ENCODE measurements at regions not wholly inside any gene's neighbourhood (a gene's known extent, or its start where the extent isn't known, plus 50 kb on each side); places are given as distances from the start of the nearest gene placed in this dataset.

GRCh38 chr18:28831476-28831875 is 654.5 kb upstream of the CDH2 start:
- no peak for DNase-seq (ENCODE audit: low read depth in 2 of 3, low spot score in 2 of 3)

- no peak for DNase-seq (ENCODE audit: low read depth in 2 of 3, low spot score in 2 of 3)
These were observed 649.2 kb upstream of the CDH2 start for GRCh38 chr18:28826107-28826506.

GRCh38 chr18:28824183-28824574 is 647.2 kb upstream of the CDH2 start:
- DNase-seq (ENCODE audit: low read depth in 2 of 3, low spot score in 2 of 3): no peak

- DNase-seq (ENCODE audit: low read depth in 2 of 3, low spot score in 2 of 3): no peak
These were observed 646.7 kb upstream of the CDH2 start for GRCh38 chr18:28823506-28824182.

- DNase-seq (ENCODE audit: low read depth in 2 of 3, low spot score in 2 of 3): peak in 1 of 3 donors; percentile 19
These were observed 643.4 kb upstream of the CDH2 start for GRCh38 chr18:28820353-28820752.

GRCh38 chr18:28816155-28816554 is 639.2 kb upstream of the CDH2 start:
- DNase-seq (ENCODE audit: low read depth in 2 of 3, low spot score in 2 of 3): no peak

- no peak for DNase-seq (ENCODE audit: low read depth in 2 of 3, low spot score in 2 of 3)
These were observed 637.4 kb upstream of the CDH2 start for GRCh38 chr18:28814365-28814764.

GRCh38 chr18:28808373-28808772 is 631.4 kb upstream of the CDH2 start:
- peak in 1 of 3 donors; percentile 5 for DNase-seq (ENCODE audit: low read depth in 2 of 3, low spot score in 2 of 3)

- DNase-seq (ENCODE audit: low read depth in 2 of 3, low spot score in 2 of 3): no peak
These were observed 628.6 kb upstream of the CDH2 start for GRCh38 chr18:28805491-28805890.

GRCh38 chr18:28804512-28805202 is 627.7 kb upstream of the CDH2 start:
- peak in 2 of 3 donors; percentile 6 to 46 for DNase-seq (ENCODE audit: low read depth in 2 of 3, low spot score in 2 of 3)

GRCh38 chr18:28802546-28802945 is 625.6 kb upstream of the CDH2 start:
- DNase-seq (ENCODE audit: low read depth in 2 of 3, low spot score in 2 of 3): no peak

- no peak for DNase-seq (ENCODE audit: low read depth in 2 of 3, low spot score in 2 of 3)
These were observed 624.9 kb upstream of the CDH2 start for GRCh38 chr18:28801876-28802275.

GRCh38 chr18:28794459-28795245 is 617.7 kb upstream of the CDH2 start:
- no peak for DNase-seq (ENCODE audit: low read depth in 2 of 3, low spot score in 2 of 3)

- no peak for DNase-seq (ENCODE audit: low read depth in 2 of 3, low spot score in 2 of 3)
These were observed 617.0 kb upstream of the CDH2 start for GRCh38 chr18:28793901-28794300.

- no peak for DNase-seq (ENCODE audit: low read depth in 2 of 3, low spot score in 2 of 3)
These were observed 615.6 kb upstream of the CDH2 start for GRCh38 chr18:28792404-28793086.

GRCh38 chr18:28791101-28791500 is 614.2 kb upstream of the CDH2 start:
- DNase-seq (ENCODE audit: low read depth in 2 of 3, low spot score in 2 of 3): no peak

GRCh38 chr18:28789502-28789901 is 612.6 kb upstream of the CDH2 start:
- DNase-seq (ENCODE audit: low read depth in 2 of 3, low spot score in 2 of 3): no peak

- DNase-seq (ENCODE audit: low read depth in 2 of 3, low spot score in 2 of 3): no peak
These were observed 610.0 kb upstream of the CDH2 start for GRCh38 chr18:28786926-28787325.

GRCh38 chr18:28781616-28782362 is 604.9 kb upstream of the CDH2 start:
- DNase-seq (ENCODE audit: low read depth in 2 of 3, low spot score in 2 of 3): no peak

- no peak for DNase-seq (ENCODE audit: low read depth in 2 of 3, low spot score in 2 of 3)
These were observed 601.8 kb upstream of the CDH2 start for GRCh38 chr18:28778706-28779105.

Data from hematopoietic multipotent progenitor cell (in vitro differentiated cells).